HG03378 (cell line): ENCODE measurements at regions not wholly inside any gene's neighbourhood (a gene's known extent, or its start where the extent isn't known, plus 50 kb on each side); places are given as distances from the start of the nearest gene placed in this dataset.
"Not testable (repeated sequence)": the region's sequence is repeated elsewhere in the genome, so short reads cannot be mapped to it uniquely, and the experiment has no call there.

Source experiments
- ATAC-seq: cut with Tn5 transposase; IDR thresholded peaks from one replicate; pipeline ENCODE4 v1.9.1; 2021; ENCODE audit warnings: mild to moderate bottlenecking, moderate library complexity; ENCODE audit not compliant: unreplicated experiment

- no peak for ATAC-seq
Observed at GRCh38 chrX:80929251-80929650, 119.6 kb upstream of the BRWD3 start.

DNA sequence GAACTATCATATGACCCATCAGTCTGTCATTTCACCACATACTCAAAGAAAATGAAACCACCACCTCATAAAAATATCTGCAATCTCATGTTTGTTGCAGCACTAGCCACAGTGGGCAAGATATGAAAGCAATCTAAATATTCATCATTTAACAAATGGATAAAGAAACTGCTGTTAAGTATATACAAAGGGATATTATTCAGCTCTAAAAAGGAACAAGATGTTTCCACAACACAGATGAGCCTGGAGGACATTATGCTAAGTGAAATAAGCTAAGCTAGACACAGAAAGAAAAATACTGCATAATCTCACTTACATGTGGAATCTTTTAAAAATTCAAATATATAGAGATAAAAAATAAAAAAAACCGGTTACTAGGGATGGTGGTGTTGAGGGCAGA, 108.2 kb upstream of the BRWD3 start:
- ATAC-seq, result no peak

DNA sequence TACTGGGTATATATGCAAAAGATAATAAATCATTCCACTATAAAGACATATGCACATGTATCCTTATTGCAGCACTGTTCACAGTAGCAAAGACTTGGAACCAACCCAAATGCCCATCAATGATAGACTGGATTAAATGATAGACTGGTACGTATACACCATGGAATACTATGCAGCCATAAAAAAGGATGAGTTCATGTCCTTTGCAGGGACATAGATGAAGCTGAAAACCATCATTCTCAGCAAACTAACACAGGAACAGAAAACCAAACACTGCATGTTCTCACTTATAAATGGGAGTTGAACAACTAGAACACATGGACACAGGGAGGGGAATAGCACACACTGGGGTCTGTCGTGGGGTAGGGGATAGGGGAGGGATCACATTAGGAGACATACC, 102.7 kb upstream of the BRWD3 start:
- ATAC-seq, result not testable (repeated sequence)

GRCh38 chrX:80879916-80880315, 70.2 kb upstream of the BRWD3 start:
- ATAC-seq, result no peak

- no peak for ATAC-seq
Observed at GRCh38 chrX:80879143-80879542, 69.5 kb upstream of the BRWD3 start.

GRCh38 chrX:80876877-80877276, 67.2 kb upstream of the BRWD3 start:
- peak; percentile 74 for ATAC-seq
